Colonic mucosa (tissue), 4 donors: ENCODE measurements at regions not wholly inside any gene's neighbourhood (a gene's known extent, or its start where the extent isn't known, plus 50 kb on each side); places are given as distances from the start of the nearest gene placed in this dataset.

ENCODE experiments used
- DNase-seq: peaks from one replicate; pipeline ENCODE4 v3.0.0-alpha.2; 2020
- H3K27ac ChIP-seq: fragments of 200-600 bp; one replicate; pipeline ENCODE4 v1.8.0; 2021
- H3K27me3 ChIP-seq: fragments of 200-600 bp; one replicate; pipeline ENCODE4 v1.8.0; 2021
- H3K36me3 ChIP-seq: fragments of 200-600 bp; one replicate; pipeline ENCODE4 v1.8.0; 2021
- H3K4me1 ChIP-seq: fragments of 200-600 bp; one replicate; pipeline ENCODE4 v1.8.0; 2021; ENCODE audit warnings: mild to moderate bottlenecking
- H3K4me3 ChIP-seq: fragments of 200-600 bp; one replicate; pipeline ENCODE4 v1.8.0; 2021
- H3K9ac ChIP-seq, 2 donors: one replicate each; pipeline ENCODE4 v1.7.0; 2013; ENCODE audit warnings: control low read depth in 2 of 2, low read depth in 2 of 2, low read length in 2 of 2
- H3K9me3 ChIP-seq: fragments of 200-600 bp; one replicate; pipeline ENCODE4 v1.8.0; 2021
- intact Hi-C: fragments of 100-400 bp; cut with DNase I; formaldehyde crosslinking; loops from one replicate; pipeline ENCODE4 v1.14.1; 2022
- TF ChIP-seq, protein P1 (sequence below): fragments of 200-600 bp; IDR thresholded peaks from one replicate; pipeline ENCODE4 v1.8.0; 2022; ENCODE audit warnings: antibody characterized with exemption, mild to moderate bottlenecking
- donor health status: healthy.
- donor health status: DM: no; HTN: no; CAD: no.
- donor health status: DM: no; HTN: no; CAD: no.

DNA sequence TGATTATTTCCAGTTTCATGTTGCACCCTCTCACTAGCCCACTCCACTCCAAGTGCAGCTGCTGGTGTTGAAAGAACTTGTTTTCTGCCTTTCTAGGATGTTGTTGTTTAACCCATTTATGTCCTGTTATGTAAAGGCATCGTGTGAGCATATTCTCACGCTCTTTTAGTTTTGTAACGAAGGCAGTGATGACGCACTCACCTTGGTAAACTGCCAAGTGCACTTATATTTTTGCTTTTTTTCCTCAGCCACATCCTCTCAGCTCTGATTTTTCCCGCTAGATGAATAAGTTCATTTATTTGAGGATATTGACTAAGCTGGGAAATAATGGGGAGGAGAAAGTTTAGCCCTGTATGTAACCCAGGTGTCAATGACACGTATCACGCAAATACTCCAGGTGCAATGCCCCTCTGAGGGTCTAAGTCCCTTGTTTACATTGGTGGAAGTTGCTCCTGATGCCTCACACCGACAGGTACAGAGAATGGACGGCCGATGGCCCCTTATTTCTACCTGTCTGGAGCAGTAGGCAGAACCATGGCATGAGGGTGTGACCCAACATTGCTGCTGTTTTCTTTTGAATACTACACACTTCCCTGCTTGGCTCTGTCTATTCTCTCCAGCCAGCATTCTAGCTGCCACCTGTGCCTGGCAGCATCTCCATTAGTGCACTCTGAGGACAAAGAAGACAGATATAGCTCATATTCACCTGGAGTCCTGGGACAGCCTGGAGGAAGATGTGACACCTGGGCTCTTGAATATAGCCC is 132.7 kb upstream of the SLC24A3 start:
- Histone ChIP-seq H3K27ac (no peak overlapping the region), H3K27me3 (no peaks in the 10 kb centered on the region), H3K9ac (no peak overlapping the region), H3K4me3 (no peak overlapping the region), H3K9me3 (no peaks in the 10 kb centered on the region), H3K36me3 (no peaks in the 10 kb centered on the region), H3K4me1 (no peaks in the 10 kb centered on the region)
- no peak for DNase-seq
- TF ChIP-seq, protein P1, sequence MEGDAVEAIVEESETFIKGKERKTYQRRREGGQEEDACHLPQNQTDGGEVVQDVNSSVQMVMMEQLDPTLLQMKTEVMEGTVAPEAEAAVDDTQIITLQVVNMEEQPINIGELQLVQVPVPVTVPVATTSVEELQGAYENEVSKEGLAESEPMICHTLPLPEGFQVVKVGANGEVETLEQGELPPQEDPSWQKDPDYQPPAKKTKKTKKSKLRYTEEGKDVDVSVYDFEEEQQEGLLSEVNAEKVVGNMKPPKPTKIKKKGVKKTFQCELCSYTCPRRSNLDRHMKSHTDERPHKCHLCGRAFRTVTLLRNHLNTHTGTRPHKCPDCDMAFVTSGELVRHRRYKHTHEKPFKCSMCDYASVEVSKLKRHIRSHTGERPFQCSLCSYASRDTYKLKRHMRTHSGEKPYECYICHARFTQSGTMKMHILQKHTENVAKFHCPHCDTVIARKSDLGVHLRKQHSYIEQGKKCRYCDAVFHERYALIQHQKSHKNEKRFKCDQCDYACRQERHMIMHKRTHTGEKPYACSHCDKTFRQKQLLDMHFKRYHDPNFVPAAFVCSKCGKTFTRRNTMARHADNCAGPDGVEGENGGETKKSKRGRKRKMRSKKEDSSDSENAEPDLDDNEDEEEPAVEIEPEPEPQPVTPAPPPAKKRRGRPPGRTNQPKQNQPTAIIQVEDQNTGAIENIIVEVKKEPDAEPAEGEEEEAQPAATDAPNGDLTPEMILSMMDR, result no peak
- intact Hi-C loops, result no loop called here

- Histone ChIP-seq H3K27me3 (no peaks in the 10 kb centered on the region), H3K9ac (no peak overlapping the region), H3K27ac (no peak overlapping the region), H3K36me3 (no peaks in the 10 kb centered on the region), H3K4me1 (no peaks in the 10 kb centered on the region), H3K9me3 (no peaks in the 10 kb centered on the region), H3K4me3 (no peak overlapping the region)
- no peak for DNase-seq
- TF ChIP-seq, protein P1, result no peak
- intact Hi-C loops, result no loop called here
Measured at GRCh38 chr20:19081937-19082336, 130.5 kb upstream of the SLC24A3 start.

DNA sequence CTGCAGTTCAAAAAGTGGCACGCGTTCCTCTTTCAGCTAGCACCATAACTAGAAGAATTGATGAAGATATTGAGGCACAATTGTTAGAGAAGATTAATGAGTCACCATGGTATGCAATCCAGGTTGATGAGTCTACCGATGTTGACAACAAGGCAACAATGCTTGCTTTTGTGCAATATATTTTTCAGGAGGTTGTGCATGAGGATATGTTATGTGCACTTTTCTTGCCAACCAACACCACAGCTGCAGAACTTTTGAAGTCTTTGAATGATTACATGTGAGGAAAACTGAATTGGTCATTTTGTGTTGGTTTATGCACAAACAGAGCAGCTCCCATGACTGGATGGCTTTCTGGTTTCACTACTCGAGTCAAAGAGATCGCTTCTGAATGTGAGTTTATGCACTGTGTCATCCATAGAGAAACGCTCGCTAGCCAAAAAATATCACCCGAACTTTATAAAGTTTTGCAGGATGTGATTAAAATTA is 129.3 kb upstream of the SLC24A3 start:
- Histone ChIP-seq H3K9me3 (no peaks in the 10 kb centered on the region), H3K4me1 (no peaks in the 10 kb centered on the region), H3K27ac (no peak overlapping the region), H3K9ac (no peak overlapping the region), H3K36me3 (no peaks in the 10 kb centered on the region), H3K27me3 (no peaks in the 10 kb centered on the region), H3K4me3 (no peak overlapping the region)
- TF ChIP-seq, protein P1, result no peak
- DNase-seq, result no peak
- intact Hi-C loops, result no loop called here

GRCh38 chr20:19090332-19090731 is 122.1 kb upstream of the SLC24A3 start:
- TF ChIP-seq, protein P1, result no peak
- DNase-seq, result no peak
- H3K27me3 ChIP-seq, result no peaks in the 10 kb centered on the region
- intact Hi-C loops, result loop anchor here (10.0 kb wide), 1 partner anchor 94 kb away; no protein-coding TSS in a partner anchor
- no peak overlapping the region for H3K27ac ChIP-seq
- peak overlapping the region in 1 of 2 donors; percentile 19 for H3K9ac ChIP-seq
- no peaks in the 10 kb centered on the region for H3K36me3 ChIP-seq
- no peak overlapping the region for H3K4me3 ChIP-seq
- H3K4me1 ChIP-seq, result no peaks in the 10 kb centered on the region
- H3K9me3 ChIP-seq, result no peaks in the 10 kb centered on the region

GRCh38 chr20:19094959-19095541 is 117.4 kb upstream of the SLC24A3 start:
- intact Hi-C loops, result loop anchor here (10.0 kb wide), 1 partner anchor 90 kb away; no protein-coding TSS in a partner anchor
- Histone ChIP-seq H3K4me1 (peaks cover 18% of the 10 kb centered on the region), H3K4me3 (no peak overlapping the region), H3K27me3 (no peaks in the 10 kb centered on the region), H3K9me3 (no peaks in the 10 kb centered on the region), H3K27ac (no peak overlapping the region), H3K36me3 (no peaks in the 10 kb centered on the region), H3K9ac (no peak overlapping the region)
- peak; percentile 38 for DNase-seq
- TF ChIP-seq, protein P1, result no peak
